ENCODE measurements at regions not wholly inside any gene's neighbourhood (a gene's known extent, or its start where the extent isn't known, plus 50 kb on each side); places are given as distances from the start of the nearest gene placed in this dataset.

- peaks cover 2% of the 10 kb centered on the region for H3K27me3 ChIP-seq (ENCODE audit: insufficient read depth, poor library complexity, severe bottlenecking)
- no peak for DNase-seq (ENCODE audit: low read depth in 1 of 2, low spot score in 1 of 2)
- TF ChIP-seq GABPA (IDR thresholded peaks at IDR 0.05; ENCODE audit: low read depth) (no peak), POLR2AphosphoS5 (IDR thresholded peaks at IDR 0.05; ENCODE audit: low read depth) (no peak), SPI1 (IDR thresholded peaks at IDR 0.05; ENCODE audit: borderline replicate concordance, low read depth) (no peak), CTCF (IDR thresholded peaks at IDR 0.05; ENCODE audit: insufficient read depth, low read length) (no peak), REST (IDR thresholded peaks at IDR 0.05; ENCODE audit: insufficient replicate concordance, low read depth) (no peak)
Observed at GRCh38 chr7:159226011-159226702, 81.5 kb upstream of the VIPR2 start.

GRCh38 chr7:159218607-159219006, 73.9 kb upstream of the VIPR2 start:
- TF ChIP-seq REST (IDR thresholded peaks at IDR 0.05; ENCODE audit: insufficient replicate concordance, low read depth) (no peak), POLR2AphosphoS5 (IDR thresholded peaks at IDR 0.05; ENCODE audit: low read depth) (no peak), CTCF (IDR thresholded peaks at IDR 0.05; ENCODE audit: insufficient read depth, low read length) (no peak), GABPA (IDR thresholded peaks at IDR 0.05; ENCODE audit: low read depth) (no peak), SPI1 (IDR thresholded peaks at IDR 0.05; ENCODE audit: borderline replicate concordance, low read depth) (no peak)
- H3K27ac ChIP-seq (replicated peaks), result no peak overlapping the region
- no peak overlapping the region for H3K4me3 ChIP-seq (replicated peaks; ENCODE audit: insufficient read depth, low read length)
- H3K27me3 ChIP-seq (ENCODE audit: insufficient read depth, poor library complexity, severe bottlenecking), result peaks cover 2% of the 10 kb centered on the region
- DNase-seq (ENCODE audit: low read depth in 1 of 2, low spot score in 1 of 2), result no peak

More at GRCh38 chr7:159226011-159226702, 81.5 kb upstream of the VIPR2 start:
- Histone ChIP-seq H3K27ac (replicated peaks) (no peak overlapping the region), H3K4me3 (replicated peaks; ENCODE audit: insufficient read depth, low read length) (no peak overlapping the region)

- no peak overlapping the region for H3K27ac ChIP-seq (replicated peaks)
- no peak for DNase-seq (ENCODE audit: low read depth in 1 of 2, low spot score in 1 of 2)
- H3K27me3 ChIP-seq (ENCODE audit: insufficient read depth, poor library complexity, severe bottlenecking), result peaks cover 2% of the 10 kb centered on the region
- TF ChIP-seq SPI1 (IDR thresholded peaks at IDR 0.05; ENCODE audit: borderline replicate concordance, low read depth), result no peak
- no peak for TF ChIP-seq REST (IDR thresholded peaks at IDR 0.05; ENCODE audit: insufficient replicate concordance, low read depth)
- TF ChIP-seq POLR2AphosphoS5 (IDR thresholded peaks at IDR 0.05; ENCODE audit: low read depth), result no peak
- no peak for TF ChIP-seq GABPA (IDR thresholded peaks at IDR 0.05; ENCODE audit: low read depth)
- no peak for TF ChIP-seq CTCF (IDR thresholded peaks at IDR 0.05; ENCODE audit: insufficient read depth, low read length)
- H3K4me3 ChIP-seq (replicated peaks; ENCODE audit: insufficient read depth, low read length), result no peak overlapping the region
Observed at GRCh38 chr7:159218170-159218569, 73.5 kb upstream of the VIPR2 start.

Measured in HL-60 (cell line).